ENCODE measurements at regions not wholly inside any gene's neighbourhood (a gene's known extent, or its start where the extent isn't known, plus 50 kb on each side); places are given as distances from the start of the nearest gene placed in this dataset.
A peak's percentile ranks its signal among the peaks of the same experiment; 100 is the strongest.

DNA sequence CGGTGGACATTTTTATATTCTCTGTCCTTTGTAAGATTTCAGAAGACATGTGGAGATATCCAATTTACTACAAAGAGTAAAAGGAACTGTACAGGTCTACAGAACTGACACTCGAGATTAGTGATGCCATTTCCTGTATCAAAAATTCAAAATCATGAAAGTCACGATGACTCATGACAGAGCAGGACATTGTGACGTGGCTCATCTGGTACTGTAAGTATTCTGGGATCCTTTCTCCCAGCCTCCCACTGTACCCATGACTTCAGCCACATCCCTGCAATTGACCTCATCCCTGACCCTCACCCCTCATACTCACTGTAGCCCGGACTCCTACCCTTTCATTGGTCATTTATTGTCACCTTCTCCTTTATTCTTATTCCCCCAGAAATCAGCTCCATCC lies 736.5 kb downstream of the EPHA4 start:
- DNase-seq: no peak

DNA sequence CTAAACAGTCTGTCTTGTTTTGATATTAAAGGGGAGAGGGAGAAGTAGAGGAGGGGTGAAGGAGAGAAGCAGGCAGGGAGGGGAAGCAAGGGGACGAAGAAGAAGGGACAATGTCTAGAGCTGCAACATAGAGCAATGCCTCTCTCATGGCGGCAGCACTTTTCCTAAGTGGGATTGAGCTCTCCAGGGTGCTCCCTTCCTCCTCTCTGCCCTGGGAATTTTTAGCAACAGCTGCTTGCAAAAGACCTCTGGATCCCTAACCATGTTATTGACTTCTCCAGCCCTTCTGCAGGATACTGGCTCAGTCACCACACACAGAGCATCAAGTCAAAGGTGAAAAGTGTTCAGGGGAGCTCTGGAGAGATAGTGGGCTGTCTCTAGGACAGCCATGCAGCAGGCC lies 734.9 kb downstream of the EPHA4 start:
- no peak for DNase-seq

DNA sequence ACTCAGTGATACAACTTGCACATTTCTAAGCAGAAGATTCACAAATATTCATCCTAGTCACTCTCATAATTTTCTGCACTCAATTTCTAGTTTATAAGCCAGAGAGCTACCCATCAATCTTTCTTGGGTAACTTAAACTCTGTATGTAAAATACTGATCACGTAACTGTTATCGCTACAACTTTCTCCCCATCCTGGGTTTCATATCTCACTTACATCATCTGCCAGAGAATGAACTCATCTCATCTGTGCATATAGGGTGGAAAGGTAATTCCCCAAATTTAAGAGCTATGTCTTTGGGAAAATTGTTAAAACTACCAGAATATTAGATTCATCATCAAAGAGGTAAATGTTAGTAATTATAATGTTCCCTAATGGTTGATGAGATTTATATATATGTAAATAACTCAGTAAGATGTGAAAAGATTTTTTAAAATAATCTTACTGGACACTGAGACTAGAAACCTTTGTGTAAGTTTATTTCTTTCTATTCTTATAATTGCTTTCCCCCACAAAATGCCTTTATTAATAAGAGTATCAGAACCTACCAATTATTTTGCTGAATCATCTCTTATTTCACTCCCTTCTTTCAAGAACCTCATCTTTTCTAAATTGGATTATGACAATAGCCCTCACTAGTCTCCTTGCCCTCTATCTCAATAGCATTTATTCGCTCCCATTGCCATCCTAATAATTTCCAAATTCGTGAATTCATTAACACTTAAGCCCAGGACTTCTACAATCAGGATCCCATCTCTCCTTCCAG lies 729.0 kb downstream of the EPHA4 start:
- no peak for DNase-seq

DNA sequence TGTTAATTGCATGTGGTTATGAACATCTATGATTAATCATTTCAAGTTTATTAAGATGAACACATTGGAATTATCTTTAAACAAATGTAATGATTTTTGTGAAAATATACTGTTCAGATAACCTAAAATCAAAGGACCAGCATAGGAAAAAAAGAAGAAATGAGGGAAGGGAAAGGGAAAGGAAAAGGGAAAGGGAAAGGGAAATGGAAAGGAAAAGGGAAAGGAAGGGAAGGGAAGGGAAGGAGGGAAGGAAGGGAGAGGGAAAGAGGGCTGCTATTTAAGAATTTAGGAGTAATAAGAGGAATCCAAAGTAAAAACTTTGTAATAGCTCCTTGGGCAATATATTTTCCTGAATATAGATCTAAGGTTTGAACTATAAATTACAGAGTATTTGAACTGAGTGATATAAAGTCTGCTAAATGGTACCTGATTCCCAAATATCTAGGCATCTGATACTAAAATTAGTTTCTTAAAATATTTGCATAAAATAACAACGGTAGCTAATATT lies 726.3 kb downstream of the EPHA4 start:
- DNase-seq: no peak

DNA sequence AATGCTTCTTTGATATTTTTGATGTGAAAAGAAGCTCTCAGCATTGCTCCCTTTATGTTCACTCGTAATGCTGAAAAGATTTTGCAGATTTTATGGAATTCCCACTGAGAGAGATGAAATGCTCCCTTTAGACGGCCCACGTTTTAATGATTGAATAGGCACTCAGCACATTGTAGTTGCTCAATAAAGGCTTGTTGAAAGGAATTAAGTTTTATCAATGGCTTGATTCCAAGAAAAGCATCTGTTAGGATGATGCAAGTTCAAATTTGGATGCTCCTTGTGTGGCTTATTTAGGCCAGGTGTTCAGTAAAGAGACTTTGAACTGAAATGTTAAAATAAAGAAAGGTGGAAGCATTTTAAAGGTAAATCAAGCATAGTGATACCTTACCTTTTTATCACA lies 725.1 kb downstream of the EPHA4 start:
- DNase-seq: no peak

DNA sequence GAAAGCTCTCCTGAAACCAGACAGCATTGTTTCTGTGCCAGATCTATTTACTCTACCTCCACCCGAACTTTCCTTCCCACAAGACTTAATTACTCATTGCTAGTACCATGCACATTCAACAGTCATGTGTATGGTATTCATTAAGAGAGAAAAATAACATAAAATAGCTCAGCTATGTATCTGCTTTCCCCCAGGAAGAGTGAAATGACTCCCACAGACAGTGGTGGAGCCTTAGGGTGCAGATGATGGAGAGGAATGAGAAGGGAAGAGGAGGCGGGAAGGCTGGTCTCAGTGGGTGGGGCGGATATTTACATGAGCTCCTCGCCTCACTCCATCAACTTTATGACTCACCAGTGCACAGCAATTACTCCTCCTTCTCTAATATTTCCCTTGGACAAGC lies 724.5 kb downstream of the EPHA4 start:
- peak; percentile 27 for DNase-seq

DNA sequence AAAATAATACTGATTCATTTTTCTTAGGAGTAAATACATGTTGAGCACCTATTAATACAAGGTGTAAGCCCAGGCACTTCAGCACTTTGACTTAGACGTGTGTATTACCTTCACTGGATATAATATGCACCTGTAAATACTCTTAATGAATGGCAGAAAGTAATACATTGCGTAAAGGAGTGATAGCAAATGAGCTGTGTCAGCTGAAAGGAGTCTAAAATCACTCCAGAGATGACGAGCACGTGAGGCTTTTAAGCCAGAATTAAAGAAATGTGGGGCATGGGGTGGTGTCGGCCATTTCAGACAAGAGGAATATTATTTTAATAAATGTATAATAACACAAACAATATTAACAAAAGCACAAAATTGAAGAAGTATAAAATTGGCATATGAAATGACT lies 722.7 kb downstream of the EPHA4 start:
- no peak for DNase-seq

DNA sequence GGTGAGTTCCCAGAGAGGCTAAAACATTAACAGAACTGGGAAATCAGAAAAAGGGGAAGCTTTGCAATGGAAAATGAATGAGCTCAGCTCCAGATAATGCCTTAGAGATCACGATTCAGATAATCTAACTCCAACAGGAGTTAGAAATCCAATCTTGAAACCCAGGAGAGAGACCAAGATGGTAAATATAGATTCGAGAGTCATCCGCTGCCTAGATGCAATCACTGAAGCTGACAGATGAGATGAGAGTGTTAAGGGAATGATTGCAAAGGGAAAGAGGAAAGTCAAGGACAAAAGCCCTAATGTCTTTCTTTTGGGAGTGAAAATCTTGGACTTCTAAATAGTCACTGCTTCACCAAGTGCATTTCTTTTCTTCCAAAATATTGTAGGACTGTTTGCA lies 722.0 kb downstream of the EPHA4 start:
- DNase-seq: no peak

DNA sequence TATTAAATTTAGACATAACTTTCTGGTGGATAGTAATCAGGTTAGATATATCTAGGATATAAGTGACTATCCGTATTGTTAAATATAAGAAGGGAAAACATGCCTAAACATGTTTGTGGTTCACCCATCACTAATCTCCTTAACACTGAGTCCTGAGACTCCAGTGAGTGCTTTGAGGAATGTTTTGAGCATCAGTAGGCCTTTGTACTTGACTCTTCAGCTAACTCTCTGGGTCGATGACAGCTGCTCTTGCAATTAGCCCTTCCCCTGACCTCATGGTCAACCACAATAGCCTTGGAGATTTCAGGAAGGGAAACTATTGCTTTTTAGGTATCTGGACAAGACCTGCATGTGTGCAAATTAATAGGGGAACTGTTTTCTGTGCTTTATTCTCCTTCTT lies 716.8 kb downstream of the EPHA4 start:
- no peak for DNase-seq

DNA sequence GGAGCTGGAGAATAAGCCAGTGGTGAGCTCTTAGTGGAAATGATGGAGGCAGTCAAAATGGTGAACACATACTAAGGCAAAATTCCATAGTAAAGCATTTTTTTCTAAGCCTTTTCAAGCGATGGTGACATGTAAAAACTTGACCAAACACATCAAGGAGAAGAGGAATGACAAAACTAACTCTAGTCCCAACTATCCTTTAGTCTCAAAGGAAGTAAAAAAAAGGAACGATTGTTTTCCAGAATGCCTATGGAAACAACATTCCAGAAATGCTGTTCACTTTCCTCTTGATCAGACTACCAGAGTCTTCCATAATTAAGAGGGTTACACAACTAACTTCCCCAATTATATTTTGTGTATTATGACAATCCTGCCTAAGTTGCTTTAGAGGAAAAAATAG lies 715.6 kb downstream of the EPHA4 start:
- no peak for DNase-seq

DNA sequence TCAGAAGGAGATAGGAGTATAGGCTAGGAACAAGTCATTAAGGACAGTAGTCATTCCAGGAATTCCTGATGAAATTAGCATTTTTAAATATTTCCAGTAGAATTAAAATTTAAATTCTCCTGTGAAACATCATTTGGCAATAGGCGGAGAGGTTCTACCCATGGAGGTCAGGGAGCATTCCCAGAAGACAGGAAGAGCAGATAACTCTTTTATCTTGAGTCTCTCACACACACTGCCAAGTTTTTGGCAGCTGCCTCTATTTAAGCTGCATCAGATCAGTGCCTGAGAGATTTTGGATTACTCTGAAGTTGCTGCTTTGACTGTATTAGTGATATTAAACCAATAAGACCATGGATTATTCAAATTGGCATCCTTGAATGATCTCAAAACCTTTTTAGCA lies 714.7 kb downstream of the EPHA4 start:
- no peak for DNase-seq

DNA sequence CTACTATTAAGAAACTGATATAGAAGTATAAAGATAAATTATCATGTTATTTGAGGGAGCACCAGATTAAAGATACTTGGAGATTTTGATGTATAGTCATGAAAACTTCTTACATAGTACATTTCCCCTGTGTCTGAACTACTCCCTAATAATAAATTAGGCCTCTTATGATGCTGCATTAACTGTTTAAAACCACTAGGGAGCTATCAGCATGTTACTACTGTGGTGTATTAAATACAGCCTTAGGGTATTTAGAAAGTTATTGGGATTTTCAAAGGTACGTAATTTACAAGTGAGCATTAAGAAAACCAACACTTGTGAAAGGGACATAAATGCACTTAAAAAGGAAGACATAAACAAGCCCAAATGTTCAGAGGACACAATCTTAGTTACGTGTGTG lies 714.0 kb downstream of the EPHA4 start:
- no peak for DNase-seq

DNA sequence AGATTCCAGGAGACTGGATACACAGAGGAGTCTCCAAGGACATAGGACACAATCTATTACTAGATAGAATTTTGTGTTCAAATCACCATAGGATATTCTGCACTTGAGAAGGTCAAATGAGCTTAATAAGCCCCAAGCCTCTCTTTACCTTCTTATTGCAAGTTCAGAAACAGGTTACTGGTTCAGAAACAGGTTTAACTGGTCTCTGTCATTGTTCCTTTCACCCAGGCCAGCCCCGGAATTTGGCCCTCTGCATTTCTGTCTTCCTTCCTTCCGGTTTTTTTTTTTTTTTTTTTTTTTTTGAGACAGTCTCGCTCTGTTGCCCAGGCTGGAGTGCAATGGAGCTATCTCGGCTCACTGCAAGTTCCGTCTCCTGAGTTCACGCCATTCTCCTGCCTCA lies 700.2 kb downstream of the EPHA4 start:
- DNase-seq: no peak

DNA sequence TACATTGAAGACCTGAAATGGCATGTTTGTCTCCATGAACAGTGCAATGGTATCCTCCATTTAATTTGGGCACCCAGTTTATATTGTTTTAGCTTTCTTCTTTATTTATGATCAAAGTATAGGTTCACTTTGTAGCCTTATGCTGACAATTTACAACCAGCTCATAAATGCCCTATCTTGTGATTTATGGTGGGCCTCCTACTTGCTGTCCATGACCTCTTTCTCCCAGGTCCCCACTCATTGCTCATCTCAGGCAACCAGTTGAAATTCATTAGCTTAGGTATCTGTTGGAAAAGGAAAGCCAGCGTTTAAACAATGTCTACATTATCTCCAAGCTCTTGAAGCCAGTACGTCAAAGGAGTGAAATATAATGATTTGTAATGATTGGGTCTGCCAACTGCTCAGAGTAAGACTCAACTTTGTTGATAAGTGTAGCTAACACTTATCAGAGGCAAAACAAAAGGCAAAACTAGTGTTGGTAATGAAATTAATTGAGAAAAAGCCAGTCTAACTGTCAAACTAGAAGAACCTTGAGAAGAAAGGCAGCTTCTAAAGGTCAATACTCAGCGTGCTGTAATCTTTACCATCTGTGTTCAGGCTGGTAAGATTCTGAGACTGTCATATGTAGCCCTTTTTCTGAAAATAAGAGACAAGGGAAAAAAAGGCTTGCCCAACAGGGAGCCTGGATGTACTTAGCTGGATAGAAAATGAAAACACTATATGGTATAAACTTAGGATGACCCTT lies 695.9 kb downstream of the EPHA4 start:
- no peak for DNase-seq

DNA sequence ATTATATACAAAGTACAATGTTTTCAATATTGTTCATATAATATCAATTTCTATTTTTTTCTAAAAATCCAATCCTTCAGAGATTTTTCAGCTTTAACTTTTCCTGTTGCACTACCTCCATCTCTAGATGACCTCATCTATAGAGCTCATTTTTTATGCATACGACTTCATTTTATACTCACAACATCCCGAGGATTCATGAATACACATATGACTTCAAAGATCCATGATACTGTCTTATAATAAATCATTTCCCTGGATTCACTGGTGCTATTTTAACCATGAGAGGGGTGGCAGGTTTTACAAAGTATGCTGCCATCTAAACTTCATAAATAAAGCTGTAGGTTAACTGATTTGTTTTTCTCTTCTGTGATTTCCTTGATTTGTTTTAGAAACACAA lies 694.6 kb downstream of the EPHA4 start:
- no peak for DNase-seq

DNA sequence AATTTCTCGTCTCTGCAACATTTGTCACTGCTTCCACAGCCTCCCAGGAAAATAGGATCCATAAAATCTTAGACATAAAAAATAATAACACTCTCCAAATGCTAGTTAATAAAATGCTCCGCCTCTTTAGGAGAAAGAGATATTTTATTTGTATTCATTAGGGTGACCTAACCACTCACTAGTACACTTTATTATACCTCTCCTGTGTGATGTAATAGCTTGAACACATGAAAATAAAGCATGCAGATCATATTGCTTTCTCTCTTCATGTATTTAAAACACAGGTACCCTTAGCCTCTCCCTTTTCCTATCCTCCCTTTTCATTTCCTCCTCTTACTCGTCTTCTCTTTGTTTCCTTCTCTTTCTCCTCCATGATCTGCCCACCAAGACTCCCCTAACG lies 694.2 kb downstream of the EPHA4 start:
- no peak for DNase-seq

DNA sequence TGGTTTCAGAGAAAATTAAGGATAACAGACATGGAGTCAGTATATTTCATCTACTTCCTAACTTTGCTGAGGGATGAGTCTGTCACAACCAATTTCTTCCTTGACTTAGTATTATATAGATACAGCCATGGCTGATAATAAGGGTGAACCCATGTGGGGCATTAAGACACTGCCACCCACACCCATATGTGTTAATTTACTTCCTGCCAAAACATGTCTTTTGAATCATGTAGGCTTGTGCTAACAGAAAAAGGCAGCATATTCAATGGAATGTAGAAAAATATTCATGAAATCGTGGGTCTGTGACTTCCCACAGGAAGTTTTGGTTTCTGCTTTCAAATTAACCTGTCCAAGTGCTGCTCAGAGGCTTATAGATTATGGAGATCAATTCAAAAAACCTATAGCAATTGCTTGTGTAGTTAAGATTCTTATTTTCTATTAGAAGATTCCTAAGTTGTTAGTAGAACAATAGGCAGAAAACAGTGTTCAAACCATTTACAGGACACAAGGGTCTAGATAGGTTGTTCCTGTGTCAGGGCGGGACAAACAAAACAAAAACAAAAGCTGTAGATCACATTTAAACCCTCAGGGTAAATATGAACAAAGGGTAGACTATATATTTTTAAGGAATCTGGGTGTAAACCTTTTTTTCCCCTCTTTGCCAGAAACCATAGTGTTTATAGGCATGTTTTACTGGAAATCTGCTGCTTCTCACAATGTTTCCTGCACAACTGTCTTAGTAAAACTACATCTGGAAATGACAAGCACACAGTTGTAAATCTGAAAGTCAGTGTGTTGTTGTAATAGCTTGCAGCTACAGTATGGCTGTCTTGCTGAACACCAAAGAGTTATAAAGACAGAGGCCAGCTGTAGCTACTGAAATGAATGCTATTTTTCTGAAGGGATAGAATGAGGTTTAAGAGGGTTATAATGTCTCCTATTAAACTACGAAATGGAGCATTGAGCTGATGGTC lies 691.2 kb downstream of the EPHA4 start:
- DNase-seq: no peak

DNA sequence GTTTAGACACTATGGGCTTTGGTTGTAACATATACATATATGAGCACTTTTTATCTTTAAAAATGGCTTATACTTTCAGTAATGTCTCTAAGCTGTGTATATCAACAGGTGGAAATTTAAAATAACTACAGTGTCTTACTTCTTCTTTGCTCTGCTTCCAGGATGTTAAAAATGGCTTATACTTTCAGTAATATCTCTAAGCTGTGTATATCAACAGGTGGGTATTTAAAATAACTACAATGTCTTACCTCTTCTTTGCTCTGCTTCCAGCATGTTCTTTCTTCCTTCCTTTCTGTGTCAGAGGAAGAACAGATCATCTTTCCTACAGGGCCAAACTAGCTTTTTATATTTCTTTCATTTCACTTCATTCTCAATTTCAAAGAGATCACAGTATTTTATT lies 689.6 kb downstream of the EPHA4 start:
- no peak for DNase-seq

DNA sequence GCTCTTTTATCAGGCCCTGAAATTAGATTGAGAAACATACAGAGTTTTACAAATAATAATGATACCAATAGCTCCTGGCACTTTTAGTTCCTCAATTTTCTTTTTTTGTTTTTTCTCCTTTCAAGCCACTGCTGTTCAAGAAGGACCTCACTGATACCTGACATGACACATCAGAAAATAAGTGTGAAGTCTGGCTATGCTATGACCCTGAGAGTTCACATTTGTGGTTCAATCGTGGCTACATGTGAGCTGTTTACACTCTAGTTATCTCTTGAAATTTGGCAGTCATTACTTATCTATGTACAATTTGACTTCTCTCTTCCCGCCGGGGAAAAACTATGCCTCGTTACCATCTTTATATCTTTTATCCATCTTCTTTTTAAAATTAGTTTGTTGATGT lies 686.5 kb downstream of the EPHA4 start:
- DNase-seq: no peak

DNA sequence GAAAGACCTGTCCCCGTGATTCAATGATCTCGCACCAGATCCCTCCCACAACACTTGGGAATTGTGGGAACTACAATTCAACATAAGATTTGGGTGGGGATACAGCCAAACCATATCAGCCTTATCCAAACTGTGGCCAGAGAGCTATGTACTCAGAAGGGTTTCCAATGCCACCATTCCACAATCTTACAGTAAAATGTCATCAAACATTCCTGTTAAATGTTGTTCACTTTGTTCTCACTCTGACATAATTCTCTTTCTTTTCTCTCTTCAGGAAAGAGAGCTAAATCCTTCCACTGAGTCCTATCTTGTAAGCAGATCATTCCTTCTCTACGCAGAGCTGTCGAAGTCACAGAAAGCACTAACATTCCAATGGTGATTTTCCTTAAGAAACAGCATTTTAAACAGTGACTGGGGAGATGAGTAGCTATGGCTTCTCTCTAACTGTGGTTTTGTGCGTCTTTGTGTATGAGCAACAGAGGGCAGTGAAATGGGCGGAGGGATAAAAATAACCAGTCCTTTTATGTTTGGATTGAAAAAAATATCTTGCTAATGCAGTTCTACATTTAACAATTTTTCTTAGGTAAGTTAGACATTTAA lies 684.7 kb downstream of the EPHA4 start:
- DNase-seq: no peak

DNA sequence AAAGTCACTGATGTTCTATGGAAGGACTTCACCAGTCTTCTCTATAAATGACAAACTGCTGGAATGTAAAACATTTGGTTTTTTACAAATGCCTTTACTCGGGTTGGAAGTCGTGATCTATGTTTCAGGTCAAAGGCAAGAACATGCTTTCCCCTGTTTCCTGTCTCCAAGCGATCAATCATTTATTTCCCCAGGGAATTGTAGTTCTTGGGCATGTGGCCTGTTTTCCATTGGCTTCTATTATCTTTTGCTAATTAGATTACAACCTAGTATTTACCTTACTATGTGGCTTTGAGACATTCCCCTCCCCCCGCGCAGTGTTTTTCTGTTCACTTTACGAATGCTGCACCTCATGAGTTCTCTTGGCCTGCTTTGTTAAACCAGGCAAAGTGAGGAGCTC lies 684.2 kb downstream of the EPHA4 start:
- DNase-seq: no peak

DNA sequence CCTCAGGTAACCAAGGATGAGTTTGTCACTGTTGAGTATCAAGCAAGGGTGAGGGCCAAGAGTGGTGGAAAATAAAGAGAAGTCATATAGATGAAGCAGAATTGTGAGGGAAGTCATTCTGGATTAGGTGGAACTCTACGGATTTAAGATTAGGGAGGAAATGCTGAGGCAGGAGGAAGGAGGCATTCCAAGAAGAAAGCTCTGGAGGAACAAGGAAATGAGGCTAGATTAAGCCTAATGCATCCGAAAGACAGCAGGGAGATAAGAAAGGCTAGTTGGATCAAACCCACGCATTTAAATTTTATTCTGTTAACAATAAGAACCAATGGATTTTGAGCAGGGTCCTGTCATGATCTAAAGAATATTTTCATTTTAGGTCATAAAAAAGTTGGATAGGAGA lies 681.2 kb downstream of the EPHA4 start:
- DNase-seq: no peak

DNA sequence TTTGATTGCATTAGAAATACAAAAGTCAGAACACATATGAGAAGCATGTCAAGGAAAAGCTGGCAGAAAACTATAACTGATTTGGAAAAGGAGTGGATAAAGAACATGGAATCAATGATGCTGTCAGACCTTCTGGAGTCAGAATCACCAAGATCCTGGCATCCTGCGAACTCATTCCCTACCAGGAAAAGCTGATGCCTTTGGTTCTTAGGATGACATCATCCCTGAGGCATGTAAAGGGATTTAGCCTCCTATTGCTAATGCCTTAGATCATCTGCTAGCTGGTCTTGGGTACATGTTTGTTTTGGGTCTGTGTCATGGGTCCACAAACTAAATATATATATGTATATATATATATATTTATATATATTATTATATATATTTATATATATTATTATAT lies 680.7 kb downstream of the EPHA4 start:
- no peak for DNase-seq

All from NCI-H146 (cell line).